Endothelial cell of umbilical vein (primary cell): ENCODE measurements at regions not wholly inside any gene's neighbourhood (a gene's known extent, or its start where the extent isn't known, plus 50 kb on each side); places are given as distances from the start of the nearest gene placed in this dataset.

ENCODE experiments used
- BruUV-seq: library from RNA; stranded (reverse); fragments of 400-500 nt; replicated peaks from 2 replicates; lab custom pipeline; 2021; lab: Mats Ljungman, UMichigan
- CTCF ChIA-PET: fragments of 300-600, 350-600 bp; sonication (Branson Sonifier 250); formaldehyde crosslinking; loops from one replicate; lab custom pipeline; 2021; ENCODE audit warnings: antibody characterized with exemption, inconsistent platforms; lab: Charles Lee
- POLR2A ChIA-PET: fragments of 300-600, 350-600 bp; sonication (Branson Sonifier 250); formaldehyde crosslinking; loops from one replicate; lab custom pipeline; 2021; ENCODE audit warnings: antibody characterized with exemption, inconsistent platforms; lab: Charles Lee
- DNase-seq: peaks from one replicate; pipeline ENCODE4 v3.0.0-alpha.2; 2011; ENCODE audit warnings: low read depth, low spot score
- FAIRE-seq: peaks from 2 replicates; lab custom pipeline; 2011; peaks lifted over from hg19 to GRCh38; lab: Jason Lieb, UNC
- H2AFZ ChIP-seq: 2 replicates; pipeline ENCODE4 v1.6.0; 2012; ENCODE audit warnings: low read depth, low read length, control low read depth, inconsistent platforms
- H3K27ac ChIP-seq: 2 replicates; pipeline ENCODE4 v1.5.1; 2011; ENCODE audit warnings: low read depth, mild to moderate bottlenecking, control low read depth, low read length, moderate library complexity; ENCODE audit not compliant: insufficient read depth
- H3K27me3 ChIP-seq, 2 experiments: 2 replicates each; pipeline versions ENCODE4 v1.6.0 to v1.6.1; 2011; ENCODE audit warnings: low read length in 2 of 2, mixed read lengths in 1 of 2; ENCODE audit not compliant: control insufficient read depth in 2 of 2, insufficient read depth in 2 of 2
- H3K36me3 ChIP-seq, 2 experiments: 2 replicates in 1 of 2; 3 replicates in 1 of 2; pipeline ENCODE4 v1.5.1; 2011; ENCODE audit warnings: low read length in 2 of 2, mild to moderate bottlenecking in 1 of 2, moderate library complexity in 1 of 2; ENCODE audit not compliant: control insufficient read depth in 2 of 2, insufficient read depth in 2 of 2; ENCODE audit errors: extremely low read depth in 1 of 2
- H3K4me1 ChIP-seq: 3 replicates; pipeline ENCODE4 v1.5.1; 2011; ENCODE audit warnings: mild to moderate bottlenecking, low read length; ENCODE audit not compliant: control insufficient read depth, insufficient read depth; ENCODE audit errors: extremely low read depth
- H3K4me2 ChIP-seq: 2 replicates; pipeline ENCODE4 v1.6.1; 2011; ENCODE audit warnings: low read length, control low read depth, mixed read lengths; ENCODE audit not compliant: insufficient read depth
- H3K4me3 ChIP-seq, 3 experiments: fragments of 200-600 bp in 1 of 3; sonication (generic), shearing (Covaris generic) in 1 of 3; replicated peaks in 1 of 3; 2 replicates each; pipeline ENCODE4 v1.5.1; 2011 to 2016; ENCODE audit warnings: control low read depth in 3 of 3, low read length in 3 of 3, mild to moderate bottlenecking in 2 of 3, inconsistent platforms in 1 of 3, low read depth in 1 of 3, moderate library complexity in 1 of 3; ENCODE audit not compliant: insufficient read depth in 1 of 3
- H3K79me2 ChIP-seq: 2 replicates; pipeline ENCODE4 v1.6.0; 2012; ENCODE audit warnings: low read length, inconsistent platforms; ENCODE audit not compliant: control insufficient read depth, insufficient read depth
- H3K9ac ChIP-seq: replicated peaks from 2 replicates; pipeline ENCODE3; 2011; ENCODE audit warnings: low read length, control low read depth; ENCODE audit not compliant: insufficient read depth; ENCODE audit errors: extremely low read depth
- H3K9me1 ChIP-seq: replicated peaks from 3 replicates; pipeline ENCODE4 v1.6.0; 2011; ENCODE audit warnings: mild to moderate bottlenecking, low read length; ENCODE audit not compliant: control insufficient read depth, insufficient read depth; ENCODE audit errors: extremely low read depth
- H3K9me3 ChIP-seq: replicated peaks from 2 replicates; pipeline ENCODE4 v1.5.1; 2012; ENCODE audit warnings: low read length, inconsistent platforms; ENCODE audit not compliant: control insufficient read depth, insufficient read depth
- H4K20me1 ChIP-seq: replicated peaks from 2 replicates; pipeline ENCODE3; 2011; ENCODE audit warnings: mild to moderate bottlenecking, low read length; ENCODE audit not compliant: control insufficient read depth, insufficient read depth; ENCODE audit errors: extremely low read depth
- EZH2 ChIP-seq: IDR thresholded peaks from 2 replicates; pipeline ENCODE4 v1.6.1; 2012; ENCODE audit warnings: borderline replicate concordance, low read depth, mild to moderate bottlenecking, moderate library complexity, low read length, inconsistent platforms; ENCODE audit not compliant: severe bottlenecking
- FOS ChIP-seq: IDR thresholded peaks from 2 replicates; pipeline ENCODE4 v1.6.1; 2011; ENCODE audit warnings: mild to moderate bottlenecking, low read length, moderate library complexity, borderline replicate concordance; ENCODE audit not compliant: insufficient read depth
- GATA2 ChIP-seq: IDR thresholded peaks from 2 replicates; pipeline ENCODE4 v1.7.0; 2011; ENCODE audit warnings: low read depth, mild to moderate bottlenecking, moderate library complexity, mixed read lengths, low read length; ENCODE audit not compliant: insufficient read length, insufficient read depth
- JUN ChIP-seq: IDR thresholded peaks from 2 replicates; pipeline ENCODE4 v1.6.1; 2011; ENCODE audit warnings: borderline replicate concordance, low read depth; ENCODE audit not compliant: insufficient read length, insufficient read depth
- MYC ChIP-seq: IDR thresholded peaks from one replicate; pipeline ENCODE4 v1.6.1; 2011; ENCODE audit warnings: mild to moderate bottlenecking, low read depth, low read length
- POLR2A ChIP-seq: IDR thresholded peaks from 2 replicates; pipeline ENCODE4 v1.6.1; 2012; ENCODE audit warnings: low read depth, mild to moderate bottlenecking, control low read depth, low read length
- POLR2AphosphoS5 ChIP-seq: IDR thresholded peaks from 2 replicates; pipeline ENCODE4 v1.6.1; 2012; ENCODE audit warnings: low read depth, mild to moderate bottlenecking, control low read depth, low read length, moderate library complexity; ENCODE audit not compliant: insufficient read depth
- dilution Hi-C: fragments of 300-500 bp; cut with MboI; formaldehyde crosslinking; loops from one replicate; pipeline ENCODE4 v1.15.0; 2019; ENCODE audit warnings: low sequenced_read_pairs; ENCODE audit not compliant: extremely low pct_ligation_motif_present
- intact Hi-C: fragments of 100-400 bp; cut with micrococcal nuclease; formaldehyde crosslinking; loops from one replicate; pipeline ENCODE4 v1.10.0; 2022
- TF ChIP-seq, protein P1 (sequence below): IDR thresholded peaks from 2 replicates; pipeline ENCODE4 v1.6.1; 2011; ENCODE audit not compliant: insufficient read depth, insufficient read length
- TF ChIP-seq, protein P2 (sequence below), 2 donors: IDR thresholded peaks; 1 replicate in 1 of 2; 2 replicates in 1 of 2; pipeline ENCODE4 v1.5.1; 2011; ENCODE audit warnings: low read length in 2 of 2, mild to moderate bottlenecking in 2 of 2, moderate library complexity in 2 of 2, control low read depth in 1 of 2, inconsistent platforms in 1 of 2, low read depth in 1 of 2; ENCODE audit not compliant: insufficient read depth in 1 of 2; ENCODE audit errors: extremely low read depth in 1 of 2

DNA sequence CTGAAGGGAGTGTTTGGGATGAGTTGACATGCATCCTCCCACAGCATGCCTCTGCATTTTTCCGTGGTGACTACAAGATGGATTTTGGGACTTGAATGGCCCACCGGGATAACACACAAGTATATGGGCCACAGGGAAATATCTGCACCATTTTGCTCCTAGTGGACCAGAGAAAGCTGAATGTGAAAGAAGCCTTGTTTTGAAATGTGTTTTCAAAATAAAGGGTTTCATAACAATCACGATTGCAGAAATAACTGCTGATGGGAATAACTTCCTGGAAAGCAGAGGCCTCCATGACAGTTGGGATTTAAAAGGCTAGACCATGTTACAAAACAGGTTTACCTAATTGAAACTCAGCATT is 77.5 kb upstream of the PRR23C start:
- Histone ChIP-seq H4K20me1 (no peaks in the 10 kb centered on the region), H3K4me1 (no peaks in the 10 kb centered on the region), H3K9me1 (no peaks in the 10 kb centered on the region), H3K9ac (no peak overlapping the region), H3K4me2 (no peak overlapping the region), H3K9me3 (no peaks in the 10 kb centered on the region), H3K79me2 (no peaks in the 10 kb centered on the region), H3K27me3 (no peaks in the 10 kb centered on the region), H3K36me3 (no peaks in the 10 kb centered on the region), H3K4me3 (no peak overlapping the region), H3K27ac (no peak overlapping the region), H2AFZ (no peak overlapping the region)
- ChIA-PET CTCF (interaction anchor here (3.0 kb wide), 1 partner anchor 11 kb away, joined by 21 read pairs; no protein-coding TSS in a partner anchor), POLR2A (no interaction called here)
- TF ChIP-seq FOS (no peak), POLR2A (no peak), EZH2 (no peak), JUN (no peak), MYC (no peak), GATA2 (no peak), POLR2AphosphoS5 (no peak)
- TF ChIP-seq, protein P1, sequence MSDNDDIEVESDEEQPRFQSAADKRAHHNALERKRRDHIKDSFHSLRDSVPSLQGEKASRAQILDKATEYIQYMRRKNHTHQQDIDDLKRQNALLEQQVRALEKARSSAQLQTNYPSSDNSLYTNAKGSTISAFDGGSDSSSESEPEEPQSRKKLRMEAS, result no peak
- TF ChIP-seq, protein P2, sequence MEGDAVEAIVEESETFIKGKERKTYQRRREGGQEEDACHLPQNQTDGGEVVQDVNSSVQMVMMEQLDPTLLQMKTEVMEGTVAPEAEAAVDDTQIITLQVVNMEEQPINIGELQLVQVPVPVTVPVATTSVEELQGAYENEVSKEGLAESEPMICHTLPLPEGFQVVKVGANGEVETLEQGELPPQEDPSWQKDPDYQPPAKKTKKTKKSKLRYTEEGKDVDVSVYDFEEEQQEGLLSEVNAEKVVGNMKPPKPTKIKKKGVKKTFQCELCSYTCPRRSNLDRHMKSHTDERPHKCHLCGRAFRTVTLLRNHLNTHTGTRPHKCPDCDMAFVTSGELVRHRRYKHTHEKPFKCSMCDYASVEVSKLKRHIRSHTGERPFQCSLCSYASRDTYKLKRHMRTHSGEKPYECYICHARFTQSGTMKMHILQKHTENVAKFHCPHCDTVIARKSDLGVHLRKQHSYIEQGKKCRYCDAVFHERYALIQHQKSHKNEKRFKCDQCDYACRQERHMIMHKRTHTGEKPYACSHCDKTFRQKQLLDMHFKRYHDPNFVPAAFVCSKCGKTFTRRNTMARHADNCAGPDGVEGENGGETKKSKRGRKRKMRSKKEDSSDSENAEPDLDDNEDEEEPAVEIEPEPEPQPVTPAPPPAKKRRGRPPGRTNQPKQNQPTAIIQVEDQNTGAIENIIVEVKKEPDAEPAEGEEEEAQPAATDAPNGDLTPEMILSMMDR (IDR thresholded peaks at IDR 0.05; ENCODE audit: extremely low read depth in 1 of 2, insufficient read depth in 1 of 2, low read depth in 1 of 2, low read length in 2 of 2), result no peak
- no TSS peak for BruUV-seq
- dilution Hi-C loops, result no loop called here
- FAIRE-seq (no peak), DNase-seq (no peak)
- intact Hi-C loops, result no loop called here
